Keratinocyte (primary cell): ENCODE measurements at regions not wholly inside any gene's neighbourhood (a gene's known extent, or its start where the extent isn't known, plus 50 kb on each side); places are given as distances from the start of the nearest gene placed in this dataset.

Experiments
- DNase-seq: peaks from one replicate; pipeline ENCODE4 v3.0.0-alpha.2; 2011; ENCODE audit warnings: low read depth, missing footprints, low spot score
- FAIRE-seq: peaks from 2 replicates; lab custom pipeline; 2011; peaks lifted over from hg19 to GRCh38; lab: Jason Lieb, UNC
- H2AFZ ChIP-seq: 2 replicates; pipeline ENCODE4 v1.6.0; 2012; ENCODE audit warnings: low read length, control low read depth, inconsistent platforms; ENCODE audit not compliant: control insufficient read depth
- H3K27ac ChIP-seq: 2 replicates; pipeline ENCODE4 v1.5.1; 2011; ENCODE audit warnings: low read length; ENCODE audit not compliant: control insufficient read depth, insufficient read depth
- H3K27me3 ChIP-seq: 3 replicates; pipeline ENCODE4 v1.6.0; 2011; ENCODE audit warnings: low read length; ENCODE audit not compliant: control insufficient read depth, insufficient read depth; ENCODE audit errors: extremely low read depth
- H3K36me3 ChIP-seq, 2 experiments: 2 replicates in 1 of 2; 3 replicates in 1 of 2; pipeline ENCODE4 v1.5.1; 2011; ENCODE audit warnings: low read length in 2 of 2, mild to moderate bottlenecking in 1 of 2; ENCODE audit not compliant: control insufficient read depth in 2 of 2, insufficient read depth in 2 of 2; ENCODE audit errors: extremely low read depth in 1 of 2
- H3K4me1 ChIP-seq: 3 replicates; pipeline ENCODE4 v1.5.1; 2011; ENCODE audit warnings: low read length; ENCODE audit not compliant: control insufficient read depth, insufficient read depth; ENCODE audit errors: extremely low read depth
- H3K4me2 ChIP-seq: 3 replicates; pipeline ENCODE4 v1.6.0; 2011; ENCODE audit warnings: low read depth, low read length; ENCODE audit not compliant: control insufficient read depth, insufficient read depth; ENCODE audit errors: extremely low read depth
- H3K4me3 ChIP-seq, 3 experiments: fragments of 200-600 bp in 1 of 3; sonication (generic) in 1 of 3; 2 replicates in 2 of 3; 3 replicates in 1 of 3; pipeline ENCODE4 v1.5.1; 2011 to 2016; ENCODE audit warnings: low read length in 3 of 3, mild to moderate bottlenecking in 3 of 3, control low read depth in 2 of 3, inconsistent platforms in 1 of 3, low read depth in 1 of 3, mixed read lengths in 1 of 3, mixed run types in 1 of 3, moderate library complexity in 1 of 3; ENCODE audit not compliant: control insufficient read depth in 2 of 3, insufficient read depth in 2 of 3; ENCODE audit errors: extremely low read depth in 1 of 3
- H3K79me2 ChIP-seq: 2 replicates; pipeline ENCODE4 v1.6.0; 2012; ENCODE audit warnings: low read length; ENCODE audit not compliant: control insufficient read depth, insufficient read depth
- H3K9ac ChIP-seq: 3 replicates; pipeline ENCODE4 v1.6.0; 2011; ENCODE audit warnings: low read length; ENCODE audit not compliant: control insufficient read depth, insufficient read depth; ENCODE audit errors: extremely low read depth
- H3K9me1 ChIP-seq: 3 replicates; pipeline ENCODE4 v1.6.0; 2011; ENCODE audit warnings: low read length; ENCODE audit not compliant: control insufficient read depth, insufficient read depth; ENCODE audit errors: extremely low read depth
- H3K9me3 ChIP-seq: 2 replicates; pipeline ENCODE4 v1.5.1; 2012; ENCODE audit warnings: low read depth, low read length; ENCODE audit not compliant: control insufficient read depth
- H4K20me1 ChIP-seq: 3 replicates; pipeline ENCODE4 v1.6.0; 2011; ENCODE audit warnings: low read length; ENCODE audit not compliant: control insufficient read depth, insufficient read depth; ENCODE audit errors: extremely low read depth
- EZH2 ChIP-seq: IDR thresholded peaks from one replicate; pipeline ENCODE4 v1.6.1; 2012; ENCODE audit warnings: inconsistent platforms, mild to moderate bottlenecking, low read length, moderate library complexity
- dilution Hi-C: fragments of 300-500 bp; cut with MboI; formaldehyde crosslinking; loops from one replicate; pipeline ENCODE4 v1.7.0; 2020; ENCODE audit warnings: low sequenced_read_pairs; ENCODE audit not compliant: extremely low pct_ligation_motif_present
- TF ChIP-seq, protein P1 (sequence below), 3 experiments: IDR thresholded peaks in 1 of 3; conservative IDR thresholded peaks in 1 of 3; optimal IDR thresholded peaks in 1 of 3; 2 replicates in 2 of 3; 3 replicates in 1 of 3; pipeline versions ENCODE3 to v1.5.1; 2011; ENCODE audit warnings: low read length in 3 of 3, mild to moderate bottlenecking in 3 of 3, moderate library complexity in 2 of 3, control low read depth in 1 of 3, inconsistent platforms in 1 of 3; ENCODE audit not compliant: insufficient read depth in 2 of 3; ENCODE audit errors: extremely low read depth in 1 of 3

DNA sequence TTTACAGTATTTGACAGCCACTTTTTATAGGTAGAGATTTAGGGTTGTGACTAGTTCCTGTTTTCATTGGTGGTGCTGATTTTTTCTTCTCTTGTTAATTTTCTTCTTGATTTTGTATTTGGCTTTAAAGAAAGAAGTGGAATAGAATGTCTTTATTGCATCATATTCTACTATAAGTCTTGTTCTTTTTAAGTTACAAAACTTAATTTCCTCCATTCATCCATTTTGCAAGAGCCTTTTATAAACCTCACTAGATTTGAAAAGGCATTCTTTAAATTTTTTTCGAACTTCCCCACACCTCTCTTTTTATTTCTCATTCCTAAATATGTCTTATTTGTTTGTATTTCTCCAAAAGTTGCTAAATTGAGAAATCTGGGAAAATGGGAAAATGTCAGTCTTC is 1368.6 kb upstream of the ADGRL4 start:
- no peak for DNase-seq
- no peak for TF ChIP-seq EZH2
- TF ChIP-seq, protein P1, sequence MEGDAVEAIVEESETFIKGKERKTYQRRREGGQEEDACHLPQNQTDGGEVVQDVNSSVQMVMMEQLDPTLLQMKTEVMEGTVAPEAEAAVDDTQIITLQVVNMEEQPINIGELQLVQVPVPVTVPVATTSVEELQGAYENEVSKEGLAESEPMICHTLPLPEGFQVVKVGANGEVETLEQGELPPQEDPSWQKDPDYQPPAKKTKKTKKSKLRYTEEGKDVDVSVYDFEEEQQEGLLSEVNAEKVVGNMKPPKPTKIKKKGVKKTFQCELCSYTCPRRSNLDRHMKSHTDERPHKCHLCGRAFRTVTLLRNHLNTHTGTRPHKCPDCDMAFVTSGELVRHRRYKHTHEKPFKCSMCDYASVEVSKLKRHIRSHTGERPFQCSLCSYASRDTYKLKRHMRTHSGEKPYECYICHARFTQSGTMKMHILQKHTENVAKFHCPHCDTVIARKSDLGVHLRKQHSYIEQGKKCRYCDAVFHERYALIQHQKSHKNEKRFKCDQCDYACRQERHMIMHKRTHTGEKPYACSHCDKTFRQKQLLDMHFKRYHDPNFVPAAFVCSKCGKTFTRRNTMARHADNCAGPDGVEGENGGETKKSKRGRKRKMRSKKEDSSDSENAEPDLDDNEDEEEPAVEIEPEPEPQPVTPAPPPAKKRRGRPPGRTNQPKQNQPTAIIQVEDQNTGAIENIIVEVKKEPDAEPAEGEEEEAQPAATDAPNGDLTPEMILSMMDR (optimal IDR thresholded peaks at IDR 0.05 in 1 of 3, IDR thresholded peaks at IDR 0.05 in 1 of 3, conservative IDR thresholded peaks at IDR 0.05 in 1 of 3; ENCODE audit: extremely low read depth in 1 of 3, insufficient read depth in 2 of 3, low read length in 3 of 3), result no peak
- no peak overlapping the region for H3K27ac ChIP-seq
- H3K9ac ChIP-seq, result no peak overlapping the region
- H3K4me1 ChIP-seq, result peaks cover 10% of the 10 kb centered on the region
- FAIRE-seq, result no peak
- H2AFZ ChIP-seq, result no peak overlapping the region
- H4K20me1 ChIP-seq, result no peaks in the 10 kb centered on the region
- no peaks in the 10 kb centered on the region for H3K27me3 ChIP-seq
- H3K4me2 ChIP-seq, result no peak overlapping the region
- no peak overlapping the region for H3K4me3 ChIP-seq
- no peaks in the 10 kb centered on the region for H3K79me2 ChIP-seq
- H3K9me3 ChIP-seq, result no peaks in the 10 kb centered on the region
- H3K9me1 ChIP-seq, result no peaks in the 10 kb centered on the region
- H3K36me3 ChIP-seq, result no peaks in the 10 kb centered on the region
- dilution Hi-C loops, result no loop called here

DNA sequence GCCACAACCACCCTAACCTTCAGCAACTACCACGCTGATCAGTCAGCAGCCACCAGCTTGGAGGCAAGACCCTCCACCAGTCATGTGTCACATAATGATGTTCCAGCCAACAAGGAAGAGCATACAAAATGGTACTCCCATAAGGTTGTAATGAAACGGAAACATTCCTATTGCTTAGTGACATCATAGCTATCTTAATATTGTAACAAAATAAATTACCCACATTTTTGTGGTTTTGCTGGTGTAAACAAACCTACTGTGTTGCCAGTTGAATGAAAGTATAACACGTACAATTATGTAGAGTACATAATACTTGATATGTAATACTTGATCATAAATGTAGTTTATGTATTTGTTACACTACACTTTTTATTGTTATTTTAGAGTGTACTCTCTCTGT is 1363.2 kb upstream of the ADGRL4 start:
- Histone ChIP-seq H3K4me1 (no peaks in the 10 kb centered on the region), H4K20me1 (no peaks in the 10 kb centered on the region), H3K9me1 (no peaks in the 10 kb centered on the region), H3K9ac (no peak overlapping the region), H3K79me2 (no peaks in the 10 kb centered on the region), H3K27me3 (no peaks in the 10 kb centered on the region), H3K9me3 (no peaks in the 10 kb centered on the region), H3K27ac (no peak overlapping the region), H3K4me2 (no peak overlapping the region), H2AFZ (no peak overlapping the region), H3K4me3 (no peak overlapping the region), H3K36me3 (no peaks in the 10 kb centered on the region)
- FAIRE-seq, result no peak
- DNase-seq, result no peak
- TF ChIP-seq EZH2, result no peak
- TF ChIP-seq, protein P1 (optimal IDR thresholded peaks at IDR 0.05 in 1 of 3, IDR thresholded peaks at IDR 0.05 in 1 of 3, conservative IDR thresholded peaks at IDR 0.05 in 1 of 3; ENCODE audit: extremely low read depth in 1 of 3, insufficient read depth in 2 of 3, low read length in 3 of 3), result no peak
- dilution Hi-C loops, result no loop called here
